PFSK-1 (cell line): ENCODE measurements at regions not wholly inside any gene's neighbourhood (a gene's known extent, or its start where the extent isn't known, plus 50 kb on each side); places are given as distances from the start of the nearest gene placed in this dataset.

ENCODE experiments used
- FOXP2 ChIP-seq: optimal IDR thresholded peaks from 2 replicates; pipeline ENCODE3; 2011; ENCODE audit warnings: borderline replicate concordance, control low read depth, inconsistent platforms; ENCODE audit not compliant: insufficient read depth; ENCODE audit errors: extremely low read length, extremely low read depth
- POLR2AphosphoS5 ChIP-seq: IDR thresholded peaks from 2 replicates; pipeline ENCODE4 v1.6.1; 2012; ENCODE audit warnings: low read depth, mild to moderate bottlenecking, control low read depth, low read length, moderate library complexity
- SIN3A ChIP-seq: IDR thresholded peaks from 2 replicates; pipeline ENCODE4 v1.6.1; 2012; ENCODE audit warnings: mild to moderate bottlenecking, low read length, moderate library complexity, borderline replicate concordance; ENCODE audit not compliant: insufficient read depth
- TAF1 ChIP-seq: IDR thresholded peaks from 2 replicates; pipeline ENCODE4 v1.6.1; 2012; ENCODE audit warnings: low read length, control low read depth, borderline replicate concordance; ENCODE audit not compliant: insufficient read depth
- TF ChIP-seq, protein P1 (sequence below), 2 experiments: IDR thresholded peaks; 2 replicates each; pipeline versions ENCODE4 v1.6.1 to v1.8.0; 2011 to 2012; ENCODE audit warnings: low read depth in 2 of 2, low read length in 2 of 2, control low read depth in 1 of 2, inconsistent platforms in 1 of 2, mild to moderate bottlenecking in 1 of 2, moderate library complexity in 1 of 2; ENCODE audit not compliant: insufficient read depth in 1 of 2

DNA sequence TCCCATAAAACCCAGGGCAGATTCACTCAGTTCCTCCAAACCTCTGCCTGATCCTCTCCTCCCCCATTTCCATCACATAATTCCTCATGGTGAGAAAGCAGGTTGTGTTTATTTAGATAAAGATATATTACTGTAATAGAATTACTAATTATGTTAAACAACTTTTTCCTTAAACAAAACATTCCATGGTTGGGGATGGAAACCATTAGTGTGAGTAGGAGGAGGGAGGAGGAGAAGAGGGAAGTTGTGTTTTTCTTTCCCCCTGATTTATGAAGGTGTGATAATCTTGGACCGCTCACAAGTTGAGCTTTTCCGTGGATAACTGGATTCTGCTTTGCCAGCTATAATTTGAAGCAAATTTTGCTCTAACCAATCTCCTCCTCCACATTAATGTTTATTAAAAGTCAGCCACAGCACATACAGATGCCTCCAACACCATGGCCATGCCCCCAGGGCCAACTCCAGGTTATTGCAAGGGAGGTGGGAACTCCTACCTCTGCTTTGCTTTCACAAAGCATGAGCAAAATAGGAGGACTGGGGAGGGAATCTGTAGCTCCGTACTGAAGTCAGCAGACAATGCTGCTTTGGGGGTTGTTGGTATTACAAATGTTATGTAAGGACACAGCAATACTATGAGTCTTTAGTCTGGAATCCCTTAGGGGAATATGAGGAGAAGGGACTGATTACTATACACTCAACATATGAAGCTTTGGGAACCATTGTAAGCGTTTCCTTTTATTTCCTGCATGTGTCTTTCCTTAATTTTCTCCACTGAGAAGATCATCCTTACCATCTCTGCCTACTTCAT is 542.0 kb downstream of the DHX35 start:
- TF ChIP-seq SIN3A (no peak), FOXP2 (no peak), POLR2AphosphoS5 (no peak), TAF1 (no peak)
- TF ChIP-seq, protein P1, sequence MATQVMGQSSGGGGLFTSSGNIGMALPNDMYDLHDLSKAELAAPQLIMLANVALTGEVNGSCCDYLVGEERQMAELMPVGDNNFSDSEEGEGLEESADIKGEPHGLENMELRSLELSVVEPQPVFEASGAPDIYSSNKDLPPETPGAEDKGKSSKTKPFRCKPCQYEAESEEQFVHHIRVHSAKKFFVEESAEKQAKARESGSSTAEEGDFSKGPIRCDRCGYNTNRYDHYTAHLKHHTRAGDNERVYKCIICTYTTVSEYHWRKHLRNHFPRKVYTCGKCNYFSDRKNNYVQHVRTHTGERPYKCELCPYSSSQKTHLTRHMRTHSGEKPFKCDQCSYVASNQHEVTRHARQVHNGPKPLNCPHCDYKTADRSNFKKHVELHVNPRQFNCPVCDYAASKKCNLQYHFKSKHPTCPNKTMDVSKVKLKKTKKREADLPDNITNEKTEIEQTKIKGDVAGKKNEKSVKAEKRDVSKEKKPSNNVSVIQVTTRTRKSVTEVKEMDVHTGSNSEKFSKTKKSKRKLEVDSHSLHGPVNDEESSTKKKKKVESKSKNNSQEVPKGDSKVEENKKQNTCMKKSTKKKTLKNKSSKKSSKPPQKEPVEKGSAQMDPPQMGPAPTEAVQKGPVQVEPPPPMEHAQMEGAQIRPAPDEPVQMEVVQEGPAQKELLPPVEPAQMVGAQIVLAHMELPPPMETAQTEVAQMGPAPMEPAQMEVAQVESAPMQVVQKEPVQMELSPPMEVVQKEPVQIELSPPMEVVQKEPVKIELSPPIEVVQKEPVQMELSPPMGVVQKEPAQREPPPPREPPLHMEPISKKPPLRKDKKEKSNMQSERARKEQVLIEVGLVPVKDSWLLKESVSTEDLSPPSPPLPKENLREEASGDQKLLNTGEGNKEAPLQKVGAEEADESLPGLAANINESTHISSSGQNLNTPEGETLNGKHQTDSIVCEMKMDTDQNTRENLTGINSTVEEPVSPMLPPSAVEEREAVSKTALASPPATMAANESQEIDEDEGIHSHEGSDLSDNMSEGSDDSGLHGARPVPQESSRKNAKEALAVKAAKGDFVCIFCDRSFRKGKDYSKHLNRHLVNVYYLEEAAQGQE (IDR thresholded peaks at IDR 0.05; ENCODE audit: insufficient read depth in 1 of 2, low read depth in 2 of 2, low read length in 2 of 2), result no peak

DNA sequence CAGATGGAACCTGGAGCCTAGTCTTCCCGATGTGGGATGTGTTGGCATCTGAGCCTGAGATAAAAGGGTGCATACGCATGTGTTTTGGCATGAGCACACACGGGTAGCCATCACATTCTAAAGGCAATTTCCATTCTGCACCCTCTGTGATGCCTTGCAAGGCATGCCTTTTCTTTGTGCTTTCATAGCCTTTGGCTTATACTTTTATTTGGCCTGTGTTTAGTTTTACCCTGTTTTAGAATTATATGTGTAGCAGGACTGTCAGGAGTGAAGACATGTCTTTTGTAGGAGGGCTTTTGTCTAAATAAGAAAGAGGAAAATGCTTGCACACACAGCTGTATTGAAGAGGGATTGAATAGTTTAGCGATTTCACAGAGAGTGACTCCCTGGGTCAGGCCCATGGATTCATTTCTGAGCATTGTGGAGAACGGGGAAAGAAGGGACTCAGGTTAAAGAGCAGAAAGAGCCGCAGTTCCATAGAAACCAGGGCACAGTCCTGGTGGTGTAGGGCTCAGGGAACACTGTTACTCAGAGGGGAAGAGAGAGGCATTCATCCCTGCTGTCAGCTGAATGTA is 530.2 kb downstream of the DHX35 start:
- TF ChIP-seq FOXP2 (no peak), TAF1 (no peak), POLR2AphosphoS5 (no peak), SIN3A (no peak)
- TF ChIP-seq, protein P1 (IDR thresholded peaks at IDR 0.05; ENCODE audit: insufficient read depth in 1 of 2, low read depth in 2 of 2, low read length in 2 of 2), result no peak

DNA sequence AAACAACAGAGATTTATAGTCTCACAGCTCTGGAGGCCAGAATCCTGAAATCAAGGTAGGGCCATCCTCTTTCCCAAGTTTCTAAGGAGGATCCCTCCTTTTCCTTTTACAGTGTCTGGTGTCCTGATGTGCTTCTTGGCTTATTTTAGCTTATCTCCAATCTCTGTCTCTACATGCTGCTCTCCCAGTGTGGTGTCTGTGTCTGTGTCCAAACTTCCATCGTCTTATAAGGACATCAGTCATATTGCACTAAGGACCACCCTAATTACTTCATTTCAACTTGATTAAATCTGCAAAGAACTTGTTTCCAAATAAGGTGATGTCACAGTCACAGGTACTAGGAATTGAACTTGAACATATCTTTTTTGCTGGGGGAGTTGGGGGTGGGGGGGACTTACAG is 529.6 kb downstream of the DHX35 start:
- TF ChIP-seq TAF1, result no peak
- TF ChIP-seq, protein P1 (IDR thresholded peaks at IDR 0.05; ENCODE audit: insufficient read depth in 1 of 2, low read depth in 2 of 2, low read length in 2 of 2), result no peak
- no peak for TF ChIP-seq SIN3A
- no peak for TF ChIP-seq FOXP2
- TF ChIP-seq POLR2AphosphoS5, result no peak

DNA sequence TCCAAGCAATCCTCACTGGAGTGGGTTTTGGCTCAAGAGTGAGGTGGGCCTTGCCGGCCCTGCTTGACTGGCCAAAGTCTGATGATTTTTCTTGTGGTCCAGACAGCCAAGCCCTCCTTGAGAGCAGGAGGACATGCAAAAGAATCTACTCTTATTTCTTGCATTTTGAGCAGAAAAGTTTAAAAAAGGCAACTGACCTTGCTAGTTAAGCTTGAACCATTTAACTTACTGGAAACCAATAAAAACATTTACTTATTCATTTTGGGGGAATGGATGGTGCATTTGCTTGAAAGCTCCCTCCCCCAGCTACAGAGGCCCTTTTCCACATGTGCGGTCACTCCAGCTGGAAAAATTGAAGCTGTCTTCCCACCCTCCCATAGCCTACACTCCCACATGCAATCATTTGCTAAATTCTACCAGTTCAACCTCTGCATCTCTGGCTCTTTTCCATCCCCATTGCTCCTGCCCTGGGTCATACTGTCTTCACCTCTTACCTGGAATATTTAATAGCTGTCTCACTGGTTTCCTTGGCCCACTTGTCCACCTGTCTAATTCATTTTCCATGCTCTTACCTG is 527.9 kb downstream of the DHX35 start:
- no peak for TF ChIP-seq SIN3A
- TF ChIP-seq FOXP2, result no peak
- TF ChIP-seq, protein P1 (IDR thresholded peaks at IDR 0.05; ENCODE audit: insufficient read depth in 1 of 2, low read depth in 2 of 2, low read length in 2 of 2), result no peak
- no peak for TF ChIP-seq TAF1
- no peak for TF ChIP-seq POLR2AphosphoS5
